Esophagus squamous epithelium (tissue), 4 donors: ENCODE measurements at regions not wholly inside any gene's neighbourhood (a gene's known extent, or its start where the extent isn't known, plus 50 kb on each side); places are given as distances from the start of the nearest gene placed in this dataset.

ENCODE experiments used
- CTCF ChIP-seq, 6 experiments: fragments of 450-650 bp in 4 of 6; fragments of 200-600 bp in 2 of 6; sonication (generic) in 2 of 6; IDR thresholded peaks; one replicate each; pipeline ENCODE4 v1.5.1; 2016 to 2019; ENCODE audit warnings: antibody characterized with exemption in 6 of 6, mild to moderate bottlenecking in 4 of 6, moderate library complexity in 4 of 6
- POLR2A ChIP-seq, 4 donors: fragments of 450-650 bp; IDR thresholded peaks; one replicate each; pipeline ENCODE4 v1.6.1; 2017; ENCODE audit warnings: antibody characterized with exemption in 4 of 4, mild to moderate bottlenecking in 4 of 4, moderate library complexity in 3 of 4

GRCh38 chr2:5036256-5036655, 655.9 kb upstream of the SOX11 start:
- TF ChIP-seq POLR2A (IDR thresholded peaks at IDR 0.05) (no peak), CTCF (IDR thresholded peaks at IDR 0.05) (no peak)
